ENCODE measurements at regions not wholly inside any gene's neighbourhood (a gene's known extent, or its start where the extent isn't known, plus 50 kb on each side); places are given as distances from the start of the nearest gene placed in this dataset.

DNA sequence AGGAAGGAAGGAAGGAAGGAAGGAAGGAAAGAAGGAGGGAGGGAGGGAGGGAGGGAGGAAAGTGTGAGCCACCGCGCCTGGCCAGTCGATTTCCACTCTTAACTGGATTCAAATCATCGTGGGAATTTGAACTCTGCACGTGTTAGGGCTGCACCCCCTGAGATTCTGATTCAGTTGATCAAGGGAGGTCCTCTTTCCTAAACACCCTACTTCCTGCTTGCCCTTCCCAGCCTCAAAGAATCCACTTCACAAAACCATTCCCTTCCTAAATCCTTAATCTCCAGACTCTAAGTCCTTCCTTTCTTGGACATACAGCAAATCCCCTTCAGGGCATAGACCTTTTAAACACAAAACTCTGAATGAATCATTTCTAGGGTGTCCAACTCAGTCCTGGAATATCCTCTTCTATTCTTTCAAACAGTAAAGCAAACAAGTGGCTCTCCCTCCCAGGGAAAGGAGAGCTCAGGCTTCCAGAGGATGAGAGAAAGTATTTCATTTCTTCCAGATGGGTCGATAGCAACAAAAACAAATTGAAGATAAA lies 68.2 kb upstream of the MBOAT2 start:
- no peak for TF ChIP-seq POLR2A (IDR thresholded peaks at IDR 0.05)
- no peak for TF ChIP-seq CTCF (IDR thresholded peaks at IDR 0.05)
- no peak for TF ChIP-seq EP300 (IDR thresholded peaks at IDR 0.05)
- no peak for TF ChIP-seq POLR2AphosphoS5 (IDR thresholded peaks at IDR 0.05)
